Thyroid gland (tissue), 4 donors: ENCODE measurements at regions not wholly inside any gene's neighbourhood (a gene's known extent, or its start where the extent isn't known, plus 50 kb on each side); places are given as distances from the start of the nearest gene placed in this dataset.

Source experiments
- POLR2A ChIP-seq, 2 donors: fragments of 450-650 bp; IDR thresholded peaks; one replicate each; pipeline ENCODE4 v1.6.1; 2017; ENCODE audit warnings: antibody characterized with exemption in 2 of 2, mild to moderate bottlenecking in 2 of 2, moderate library complexity in 1 of 2
- TF ChIP-seq, protein P1 (sequence below), 6 experiments: fragments of 200-600 bp in 3 of 6; fragments of 450-650 bp in 3 of 6; sonication (generic) in 3 of 6; IDR thresholded peaks; one replicate each; pipeline ENCODE4 v1.5.1; 2016 to 2019; ENCODE audit warnings: antibody characterized with exemption in 6 of 6, mild to moderate bottlenecking in 2 of 6, inconsistent platforms in 1 of 6, moderate library complexity in 1 of 6

DNA sequence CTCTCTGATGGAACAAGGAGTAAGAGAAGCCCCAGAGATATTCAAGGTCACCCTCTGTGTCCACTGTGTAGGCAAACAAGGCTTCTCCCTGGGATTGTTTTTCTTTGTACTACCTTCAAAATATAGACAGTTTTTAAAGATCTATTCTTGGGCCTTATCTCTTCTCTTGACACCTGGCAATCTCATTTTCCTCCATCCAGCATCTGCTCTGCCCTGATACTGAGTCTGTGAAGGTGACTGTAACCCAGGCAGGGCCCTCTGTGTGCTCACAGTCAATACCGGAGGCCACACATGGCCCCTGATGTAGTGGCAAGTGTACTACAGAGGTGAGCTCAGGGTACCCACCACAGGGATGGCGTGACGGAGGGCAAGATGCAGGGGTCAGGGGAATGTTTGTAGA, 221.1 kb downstream of the SNX10 start:
- no peak for TF ChIP-seq POLR2A (IDR thresholded peaks at IDR 0.05)
- TF ChIP-seq, protein P1, sequence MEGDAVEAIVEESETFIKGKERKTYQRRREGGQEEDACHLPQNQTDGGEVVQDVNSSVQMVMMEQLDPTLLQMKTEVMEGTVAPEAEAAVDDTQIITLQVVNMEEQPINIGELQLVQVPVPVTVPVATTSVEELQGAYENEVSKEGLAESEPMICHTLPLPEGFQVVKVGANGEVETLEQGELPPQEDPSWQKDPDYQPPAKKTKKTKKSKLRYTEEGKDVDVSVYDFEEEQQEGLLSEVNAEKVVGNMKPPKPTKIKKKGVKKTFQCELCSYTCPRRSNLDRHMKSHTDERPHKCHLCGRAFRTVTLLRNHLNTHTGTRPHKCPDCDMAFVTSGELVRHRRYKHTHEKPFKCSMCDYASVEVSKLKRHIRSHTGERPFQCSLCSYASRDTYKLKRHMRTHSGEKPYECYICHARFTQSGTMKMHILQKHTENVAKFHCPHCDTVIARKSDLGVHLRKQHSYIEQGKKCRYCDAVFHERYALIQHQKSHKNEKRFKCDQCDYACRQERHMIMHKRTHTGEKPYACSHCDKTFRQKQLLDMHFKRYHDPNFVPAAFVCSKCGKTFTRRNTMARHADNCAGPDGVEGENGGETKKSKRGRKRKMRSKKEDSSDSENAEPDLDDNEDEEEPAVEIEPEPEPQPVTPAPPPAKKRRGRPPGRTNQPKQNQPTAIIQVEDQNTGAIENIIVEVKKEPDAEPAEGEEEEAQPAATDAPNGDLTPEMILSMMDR (IDR thresholded peaks at IDR 0.05) = no peak
